K562 (cell line): ENCODE measurements at regions not wholly inside any gene's neighbourhood (a gene's known extent, or its start where the extent isn't known, plus 50 kb on each side); places are given as distances from the start of the nearest gene placed in this dataset.

ENCODE experiments used
- ATAC-seq: fragments of 200-7000 bp; cut with Tn5 transposase; 3 replicates; pipeline ENCODE4 v1.9.1; 2020; ENCODE audit warnings: moderate library complexity
- BruUV-seq: library from RNA; stranded (reverse); fragments of 400-500 nt; replicated peaks from 2 replicates; lab custom pipeline; 2021; lab: Mats Ljungman, UMichigan
- CTCF ChIA-PET: fragments of 300-600 bp; formaldehyde crosslinking; extraction: SDS; loops from one replicate; lab custom pipeline; 2021; ENCODE audit warnings: low intra/inter-chr PET ratio; lab: Yijun Ruan, JAX
- POLR2A ChIA-PET: fragments of 300-600, 350-650 bp; sonication (Branson Sonifier 250); formaldehyde crosslinking; extraction: SDS; loops from one replicate; lab custom pipeline; 2021; ENCODE audit warnings: antibody characterized with exemption, inconsistent platforms; lab: Yijun Ruan, JAX
- DNase-seq, 4 experiments: peaks; one replicate each; pipeline versions ENCODE4 v3.0.0 to v3.0.0-alpha.2; 2011 to 2018; ENCODE audit warnings: low spot score in 3 of 4, mixed read lengths in 3 of 4; ENCODE audit errors: extremely low read depth in 1 of 4
- FAIRE-seq: peaks from 2 replicates; lab custom pipeline; 2011; peaks lifted over from hg19 to GRCh38; lab: Jason Lieb, UNC
- H2AFZ ChIP-seq: 2 replicates; pipeline ENCODE4 v1.6.0; 2011; ENCODE audit warnings: low read depth, low read length, control low read depth, inconsistent platforms
- H3K27ac ChIP-seq: fragments of 200-600 bp; 3 replicates; pipeline ENCODE4 v1.8.0; 2011; ENCODE audit warnings: low read depth, mild to moderate bottlenecking, control low read depth, inconsistent platforms, low read length, moderate library complexity, mixed read lengths; ENCODE audit errors: extremely low read depth
- H3K27me3 ChIP-seq, 2 experiments: fragments of 300-600 bp in 1 of 2; 2 replicates in 1 of 2; 3 replicates in 1 of 2; pipeline versions ENCODE4 v1.6.0 to v1.8.0; 2011; ENCODE audit warnings: inconsistent platforms in 2 of 2, low read length in 2 of 2, mild to moderate bottlenecking in 1 of 2, mixed read lengths in 1 of 2, moderate library complexity in 1 of 2; ENCODE audit not compliant: control insufficient read depth in 2 of 2, insufficient read depth in 2 of 2
- H3K36me3 ChIP-seq: fragments of 300-600 bp; 3 replicates; pipeline ENCODE4 v1.8.0; 2011; ENCODE audit warnings: mild to moderate bottlenecking, low read length, inconsistent platforms; ENCODE audit not compliant: control insufficient read depth, insufficient read depth
- H3K4me1 ChIP-seq, 2 experiments: fragments of 200-600 bp in 1 of 2; replicated peaks in 1 of 2; 2 replicates in 1 of 2; 3 replicates in 1 of 2; pipeline versions ENCODE4 v1.5.1 to v1.8.0; 2011; ENCODE audit warnings: inconsistent platforms in 2 of 2, low read length in 2 of 2, mild to moderate bottlenecking in 1 of 2, mixed read lengths in 1 of 2, moderate library complexity in 1 of 2; ENCODE audit not compliant: control insufficient read depth in 2 of 2, insufficient read depth in 2 of 2
- H3K4me2 ChIP-seq: 2 replicates; pipeline ENCODE4 v1.6.1; 2011; ENCODE audit warnings: low read length, control low read depth, inconsistent platforms, mixed read lengths; ENCODE audit not compliant: insufficient read depth
- H3K4me3 ChIP-seq: fragments of 200-600 bp; sonication (generic), shearing (Covaris generic); 2 replicates; pipeline ENCODE4 v1.5.1; 2016; ENCODE audit warnings: control low read depth, inconsistent platforms
- H3K79me2 ChIP-seq: fragments of 200-600 bp; 3 replicates; pipeline ENCODE4 v1.8.0; 2011; ENCODE audit warnings: low read length, inconsistent platforms; ENCODE audit not compliant: control insufficient read depth, insufficient read depth
- H3K9ac ChIP-seq, 2 experiments: 2 replicates each; pipeline versions ENCODE4 v1.6.0 to v1.6.1; 2011; ENCODE audit warnings: low read depth in 2 of 2, low read length in 2 of 2, control low read depth in 1 of 2, inconsistent platforms in 1 of 2, mild to moderate bottlenecking in 1 of 2, mixed read lengths in 1 of 2; ENCODE audit not compliant: insufficient read depth in 1 of 2
- H3K9me1 ChIP-seq: one replicate; pipeline ENCODE4 v1.6.0; 2011; ENCODE audit warnings: inconsistent platforms, mild to moderate bottlenecking, low read length, moderate library complexity; ENCODE audit not compliant: control insufficient read depth, insufficient read depth
- H3K9me3 ChIP-seq: replicated peaks from 2 replicates; pipeline ENCODE4 v1.5.1; 2011; ENCODE audit warnings: low read depth, low read length, inconsistent platforms; ENCODE audit not compliant: control insufficient read depth, insufficient read depth
- H4K20me1 ChIP-seq: replicated peaks from 2 replicates; pipeline ENCODE4 v1.6.1; 2011; ENCODE audit warnings: low read length, inconsistent platforms, mixed read lengths; ENCODE audit not compliant: control insufficient read depth, insufficient read depth
- DACH1 ChIP-seq: fragments of 450-650 bp; IDR thresholded peaks from 2 replicates; pipeline ENCODE4 v1.6.1; 2018; ENCODE audit not compliant: partially characterized antibody
- GTF2E2 ChIP-seq: fragments of 200-800 bp; sonication (Bioruptor generic); IDR thresholded peaks from 2 replicates; pipeline ENCODE4 v1.6.1; 2016; ENCODE audit warnings: missing genetic modification characterization, missing compliant biosample characterization
- HDAC6 ChIP-seq: IDR thresholded peaks from 2 replicates; pipeline ENCODE4 v1.6.1; 2012; ENCODE audit warnings: low read depth, mild to moderate bottlenecking, control low read depth, inconsistent platforms, low read length, moderate library complexity
- MEIS2 ChIP-seq: fragments of 450-650 bp; IDR thresholded peaks from 2 replicates; pipeline ENCODE4 v1.6.1; 2014; ENCODE audit warnings: mild to moderate bottlenecking; ENCODE audit not compliant: partially characterized antibody
- MTF1 ChIP-seq: fragments of 250-450 bp; sonication (Bioruptor Pico); IDR thresholded peaks from 2 replicates; pipeline ENCODE4 v1.9.0; 2021; ENCODE audit warnings: moderate library complexity, mild to moderate bottlenecking, inconsistent platforms, borderline replicate concordance
- NFIX ChIP-seq: fragments of 250-450 bp; sonication (Bioruptor Pico); IDR thresholded peaks from 2 replicates; pipeline ENCODE4 v1.4.0; 2020; ENCODE audit warnings: low read depth, mild to moderate bottlenecking, moderate library complexity
- PYGO2 ChIP-seq: fragments of 450-650 bp; IDR thresholded peaks from 2 replicates; pipeline ENCODE4 v1.6.1; 2016; ENCODE audit warnings: mild to moderate bottlenecking, missing genetic modification characterization, moderate library complexity, missing compliant biosample characterization
- RBBP5 ChIP-seq: fragments of 200-600 bp; sonication (generic); IDR thresholded peaks from 2 replicates; pipeline ENCODE4 v1.6.1; 2012; ENCODE audit warnings: borderline replicate concordance, mild to moderate bottlenecking, low read length, control low read depth, inconsistent platforms; ENCODE audit not compliant: insufficient read depth, poor library complexity, severe bottlenecking
- TAF1 ChIP-seq: IDR thresholded peaks from 2 replicates; pipeline ENCODE4 v1.6.1; 2011; ENCODE audit warnings: mild to moderate bottlenecking, low read length, moderate library complexity; ENCODE audit not compliant: insufficient read depth, control insufficient read depth, severe bottlenecking; ENCODE audit errors: extremely low read depth
- TSC22D4 ChIP-seq: fragments of 450-650 bp; IDR thresholded peaks from 2 replicates; pipeline ENCODE4 v1.6.1; 2016; ENCODE audit warnings: missing genetic modification characterization, missing biosample characterization, control low read depth
- ZC3H4 ChIP-seq: sonication (generic); formaldehyde crosslinking; IDR thresholded peaks from 2 replicates; pipeline ENCODE4 v1.9.0; 2021; ENCODE audit warnings: missing genetic modification reagents, borderline replicate concordance
- ZNF583 ChIP-seq: fragments of 250-450 bp; sonication (Bioruptor Pico); IDR thresholded peaks from 2 replicates; pipeline ENCODE4 v1.4.0; 2020
- WGBS: fragments of 100-300 bp; shearing (Covaris generic); methylation state at CpG from one replicate; pipeline ENCODE4 v1.1.6; 2016; ENCODE audit warnings: low coverage, mixed read lengths; ENCODE audit not compliant: insufficient coverage; ENCODE audit errors: missing lambda C conversion rate; 5-methylcytosine and 5-hydroxymethylcytosine counted together
- in situ Hi-C: fragments of 300-500 bp; cut with MboI; formaldehyde crosslinking; loops from 4 replicates; pipeline ENCODE4 v1.15.0; 2018; ENCODE audit warnings: inconsistent platforms, mixed read lengths
- intact Hi-C: fragments of 100-400 bp; cut with micrococcal nuclease; formaldehyde crosslinking; loops from 2 replicates; pipeline ENCODE4 v1.14.2; 2022
- TF ChIP-seq, protein P1 (sequence below): fragments of 450-650 bp; IDR thresholded peaks from 2 replicates; pipeline ENCODE4 v1.6.1; 2018; ENCODE audit not compliant: partially characterized antibody
- TF ChIP-seq, protein P2 (sequence below): sonication (generic); formaldehyde crosslinking; IDR thresholded peaks from 2 replicates; pipeline ENCODE4 v1.8.0; 2022; ENCODE audit warnings: missing genetic modification reagents, mild to moderate bottlenecking, moderate library complexity, borderline replicate concordance
- TF ChIP-seq, protein P3 (sequence below): fragments of 450-650 bp; formaldehyde crosslinking; IDR thresholded peaks from 2 replicates; pipeline ENCODE4 v1.4.0; 2020; ENCODE audit warnings: mild to moderate bottlenecking, mixed read lengths

DNA sequence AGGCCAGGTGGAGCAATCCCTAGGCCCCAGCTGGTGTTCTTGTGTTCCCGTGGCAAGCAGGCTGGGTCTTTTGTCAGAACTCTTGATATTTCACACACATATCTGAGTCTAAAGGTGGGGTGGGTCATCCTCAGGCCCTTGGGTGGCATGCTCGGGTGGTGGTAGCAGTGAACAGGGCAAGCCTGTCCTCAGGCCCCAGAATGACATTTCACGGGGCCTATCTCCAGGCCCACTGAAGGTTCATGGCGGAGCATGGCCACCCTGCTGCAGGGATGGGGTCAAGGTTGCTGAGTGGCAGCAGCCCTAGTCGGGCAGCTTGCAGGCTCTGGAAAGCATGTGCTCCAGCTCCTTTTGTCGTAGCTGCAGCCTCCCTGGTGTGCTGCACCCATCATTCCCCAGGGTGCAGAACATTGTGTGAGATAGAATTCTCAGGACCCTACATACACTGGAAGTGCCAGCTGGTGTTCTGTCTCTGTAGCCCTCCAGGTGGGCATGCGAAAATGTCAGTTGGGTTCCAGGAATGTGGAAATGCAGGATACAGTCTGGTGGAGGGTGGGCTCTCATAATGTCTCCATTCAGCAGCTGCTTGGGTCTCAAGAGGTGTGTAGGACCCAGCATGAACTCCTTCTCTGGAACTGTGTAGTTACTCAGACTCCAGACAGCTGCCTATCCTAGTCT lies 1571.8 kb downstream of the STIM2 start:
- H3K27ac ChIP-seq = no peak overlapping the region
- in situ Hi-C loops = no loop called here
- H3K9me1 ChIP-seq = no peaks in the 10 kb centered on the region
- CTCF ChIA-PET = no interaction called here
- no peak for ATAC-seq
- H4K20me1 ChIP-seq = no peaks in the 10 kb centered on the region
- H3K4me2 ChIP-seq = no peak overlapping the region
- H3K4me3 ChIP-seq = no peak overlapping the region
- WGBS = 0% methylated on average over 7 of the region's 7 CpGs
- no peaks in the 10 kb centered on the region for H3K36me3 ChIP-seq
- H2AFZ ChIP-seq = no peak overlapping the region
- intact Hi-C loops = no loop called here
- no peak for FAIRE-seq
- no peak for DNase-seq
- no peaks in the 10 kb centered on the region for H3K27me3 ChIP-seq
- POLR2A ChIA-PET = no interaction called here
- H3K79me2 ChIP-seq = no peaks in the 10 kb centered on the region
- no peaks in the 10 kb centered on the region for H3K4me1 ChIP-seq
- no peaks in the 10 kb centered on the region for H3K9me3 ChIP-seq
- H3K9ac ChIP-seq = no peak overlapping the region
- no TSS peak for BruUV-seq
- TF ChIP-seq, protein P1, sequence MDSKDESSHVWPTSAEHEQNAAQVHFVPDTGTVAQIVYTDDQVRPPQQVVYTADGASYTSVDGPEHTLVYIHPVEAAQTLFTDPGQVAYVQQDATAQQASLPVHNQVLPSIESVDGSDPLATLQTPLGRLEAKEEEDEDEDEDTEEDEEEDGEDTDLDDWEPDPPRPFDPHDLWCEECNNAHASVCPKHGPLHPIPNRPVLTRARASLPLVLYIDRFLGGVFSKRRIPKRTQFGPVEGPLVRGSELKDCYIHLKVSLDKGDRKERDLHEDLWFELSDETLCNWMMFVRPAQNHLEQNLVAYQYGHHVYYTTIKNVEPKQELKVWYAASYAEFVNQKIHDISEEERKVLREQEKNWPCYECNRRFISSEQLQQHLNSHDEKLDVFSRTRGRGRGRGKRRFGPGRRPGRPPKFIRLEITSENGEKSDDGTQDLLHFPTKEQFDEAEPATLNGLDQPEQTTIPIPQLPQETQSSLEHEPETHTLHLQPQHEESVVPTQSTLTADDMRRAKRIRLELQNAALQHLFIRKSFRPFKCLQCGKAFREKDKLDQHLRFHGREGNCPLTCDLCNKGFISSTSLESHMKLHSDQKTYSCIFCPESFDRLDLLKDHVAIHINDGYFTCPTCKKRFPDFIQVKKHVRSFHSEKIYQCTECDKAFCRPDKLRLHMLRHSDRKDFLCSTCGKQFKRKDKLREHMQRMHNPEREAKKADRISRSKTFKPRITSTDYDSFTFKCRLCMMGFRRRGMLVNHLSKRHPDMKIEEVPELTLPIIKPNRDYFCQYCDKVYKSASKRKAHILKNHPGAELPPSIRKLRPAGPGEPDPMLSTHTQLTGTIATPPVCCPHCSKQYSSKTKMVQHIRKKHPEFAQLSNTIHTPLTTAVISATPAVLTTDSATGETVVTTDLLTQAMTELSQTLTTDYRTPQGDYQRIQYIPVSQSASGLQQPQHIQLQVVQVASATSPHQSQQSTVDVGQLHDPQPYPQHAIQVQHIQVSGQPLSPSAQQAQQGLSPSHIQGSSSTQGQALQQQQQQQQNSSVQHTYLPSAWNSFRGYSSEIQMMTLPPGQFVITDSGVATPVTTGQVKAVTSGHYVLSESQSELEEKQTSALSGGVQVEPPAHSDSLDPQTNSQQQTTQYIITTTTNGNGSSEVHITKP = no peak
- TF ChIP-seq ZNF583 (CRISPR knock-in tag) (no peak), TSC22D4 (tag) (no peak), MEIS2 (no peak), MTF1 (CRISPR knock-in tag) (no peak), HDAC6 (no peak), DACH1 (no peak), ZC3H4 (CRISPR knock-in tag) (no peak), PYGO2 (tag) (no peak), RBBP5 (no peak), TAF1 (no peak), NFIX (CRISPR knock-in tag) (no peak), GTF2E2 (tag) (no peak)
- TF ChIP-seq, protein P2, sequence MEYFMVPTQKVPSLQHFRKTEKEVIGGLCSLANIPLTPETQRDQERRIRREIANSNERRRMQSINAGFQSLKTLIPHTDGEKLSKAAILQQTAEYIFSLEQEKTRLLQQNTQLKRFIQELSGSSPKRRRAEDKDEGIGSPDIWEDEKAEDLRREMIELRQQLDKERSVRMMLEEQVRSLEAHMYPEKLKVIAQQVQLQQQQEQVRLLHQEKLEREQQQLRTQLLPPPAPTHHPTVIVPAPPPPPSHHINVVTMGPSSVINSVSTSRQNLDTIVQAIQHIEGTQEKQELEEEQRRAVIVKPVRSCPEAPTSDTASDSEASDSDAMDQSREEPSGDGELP (CRISPR knock-in tag) = no peak
- TF ChIP-seq, protein P3, sequence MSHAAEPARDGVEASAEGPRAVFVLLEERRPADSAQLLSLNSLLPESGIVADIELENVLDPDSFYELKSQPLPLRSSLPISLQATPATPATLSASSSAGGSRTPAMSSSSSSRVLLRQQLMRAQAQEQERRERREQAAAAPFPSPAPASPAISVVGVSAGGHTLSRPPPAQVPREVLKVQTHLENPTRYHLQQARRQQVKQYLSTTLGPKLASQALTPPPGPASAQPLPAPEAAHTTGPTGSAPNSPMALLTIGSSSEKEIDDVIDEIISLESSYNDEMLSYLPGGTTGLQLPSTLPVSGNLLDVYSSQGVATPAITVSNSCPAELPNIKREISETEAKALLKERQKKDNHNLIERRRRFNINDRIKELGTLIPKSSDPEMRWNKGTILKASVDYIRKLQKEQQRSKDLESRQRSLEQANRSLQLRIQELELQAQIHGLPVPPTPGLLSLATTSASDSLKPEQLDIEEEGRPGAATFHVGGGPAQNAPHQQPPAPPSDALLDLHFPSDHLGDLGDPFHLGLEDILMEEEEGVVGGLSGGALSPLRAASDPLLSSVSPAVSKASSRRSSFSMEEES = no peak
